ENCODE measurements at regions not wholly inside any gene's neighbourhood (a gene's known extent, or its start where the extent isn't known, plus 50 kb on each side); places are given as distances from the start of the nearest gene placed in this dataset.

DNA sequence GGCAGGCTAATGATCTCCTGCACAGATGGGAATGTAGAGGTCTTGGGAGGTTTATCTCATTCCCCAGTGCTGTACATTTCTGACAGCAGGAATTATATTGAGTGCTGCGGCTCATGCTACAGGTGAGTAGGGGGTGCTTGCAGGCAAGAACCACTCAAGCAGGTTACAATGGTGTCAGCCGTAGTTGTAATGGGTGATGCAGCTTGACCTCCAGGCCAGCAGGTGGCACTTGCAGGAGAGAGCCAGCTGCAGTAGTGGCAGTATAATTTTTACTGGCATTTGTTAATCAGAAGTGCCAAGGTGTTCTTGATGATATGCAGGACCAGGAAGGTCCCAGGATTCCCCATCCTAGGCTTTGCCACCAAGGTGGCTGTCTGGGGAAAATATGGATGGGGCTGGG is 759.6 kb upstream of the NDST4 start:
- TF ChIP-seq EZH2 (IDR thresholded peaks at IDR 0.05; ENCODE audit: borderline replicate concordance), result no peak
- TF ChIP-seq, protein P1, sequence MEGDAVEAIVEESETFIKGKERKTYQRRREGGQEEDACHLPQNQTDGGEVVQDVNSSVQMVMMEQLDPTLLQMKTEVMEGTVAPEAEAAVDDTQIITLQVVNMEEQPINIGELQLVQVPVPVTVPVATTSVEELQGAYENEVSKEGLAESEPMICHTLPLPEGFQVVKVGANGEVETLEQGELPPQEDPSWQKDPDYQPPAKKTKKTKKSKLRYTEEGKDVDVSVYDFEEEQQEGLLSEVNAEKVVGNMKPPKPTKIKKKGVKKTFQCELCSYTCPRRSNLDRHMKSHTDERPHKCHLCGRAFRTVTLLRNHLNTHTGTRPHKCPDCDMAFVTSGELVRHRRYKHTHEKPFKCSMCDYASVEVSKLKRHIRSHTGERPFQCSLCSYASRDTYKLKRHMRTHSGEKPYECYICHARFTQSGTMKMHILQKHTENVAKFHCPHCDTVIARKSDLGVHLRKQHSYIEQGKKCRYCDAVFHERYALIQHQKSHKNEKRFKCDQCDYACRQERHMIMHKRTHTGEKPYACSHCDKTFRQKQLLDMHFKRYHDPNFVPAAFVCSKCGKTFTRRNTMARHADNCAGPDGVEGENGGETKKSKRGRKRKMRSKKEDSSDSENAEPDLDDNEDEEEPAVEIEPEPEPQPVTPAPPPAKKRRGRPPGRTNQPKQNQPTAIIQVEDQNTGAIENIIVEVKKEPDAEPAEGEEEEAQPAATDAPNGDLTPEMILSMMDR (IDR thresholded peaks at IDR 0.05; ENCODE audit: poor library complexity), result no peak

Data from hepatocyte (in vitro differentiated cells).